B cell (primary cell): ENCODE measurements at regions not wholly inside any gene's neighbourhood (a gene's known extent, or its start where the extent isn't known, plus 50 kb on each side); places are given as distances from the start of the nearest gene placed in this dataset.

Experiments
- ATAC-seq: fragments of 200-7000 bp; cut with Tn5 transposase; one replicate; pipeline ENCODE4 v1.10.0; 2021; ENCODE audit warnings: low read depth, mild to moderate bottlenecking, moderate number of reproducible peaks, moderate library complexity
- CTCF ChIA-PET: fragments of 350-600 bp; sonication (Branson Sonifier 250); formaldehyde crosslinking; loops from one replicate; lab custom pipeline; 2021; ENCODE audit warnings: antibody characterized with exemption, inconsistent platforms; lab: Charles Lee
- POLR2A ChIA-PET: fragments of 350-600 bp; sonication (Branson Sonifier 250); formaldehyde crosslinking; loops from one replicate; lab custom pipeline; 2021; ENCODE audit warnings: antibody characterized with exemption; lab: Charles Lee
- DNase-seq: peaks from one replicate; pipeline ENCODE4 v3.0.0; 2013
- H2AFZ ChIP-seq: 2 replicates; pipeline ENCODE4 v1.6.1; 2012; ENCODE audit warnings: mild to moderate bottlenecking, low read depth, low read length; ENCODE audit not compliant: insufficient read depth, poor library complexity, severe bottlenecking
- H3K27ac ChIP-seq, 2 donors: 1 replicate in 1 of 2; 2 replicates in 1 of 2; pipeline ENCODE4 v1.5.1; 2012 to 2013; ENCODE audit warnings: low read length in 2 of 2, mild to moderate bottlenecking in 2 of 2, moderate library complexity in 1 of 2
- H3K27me3 ChIP-seq, 4 experiments: fragments of 200-600 bp in 1 of 4; sonication (generic) in 1 of 4; replicated peaks in 1 of 4; 1 replicate in 2 of 4; 2 replicates in 2 of 4; pipeline versions ENCODE4 v1.6.1 to v1.7.0; 2013 to 2016; ENCODE audit warnings: low read length in 3 of 4, mild to moderate bottlenecking in 2 of 4, mixed read lengths in 1 of 4, moderate library complexity in 1 of 4; ENCODE audit not compliant: insufficient read depth in 4 of 4, control insufficient read depth in 3 of 4; ENCODE audit errors: control extremely low read depth in 1 of 4
- H3K36me3 ChIP-seq, 2 experiments: replicated peaks in 1 of 2; 1 replicate in 1 of 2; 2 replicates in 1 of 2; pipeline versions ENCODE4 v1.6.1 to v1.7.1; 2013; ENCODE audit warnings: low read length in 1 of 2; ENCODE audit not compliant: insufficient read depth in 2 of 2, control insufficient read depth in 1 of 2; ENCODE audit errors: control extremely low read depth in 1 of 2, extremely low read depth in 1 of 2
- H3K4me1 ChIP-seq, 2 donors: fragments of 200-600 bp in 1 of 2; sonication (generic) in 1 of 2; 1 replicate in 1 of 2; 2 replicates in 1 of 2; pipeline versions ENCODE4 v1.5.1 to v1.6.1; 2013 to 2017; ENCODE audit warnings: low read length in 2 of 2; ENCODE audit not compliant: control insufficient read depth in 2 of 2, insufficient read depth in 2 of 2
- H3K4me2 ChIP-seq: replicated peaks from 2 replicates; pipeline ENCODE3; 2012; ENCODE audit warnings: mild to moderate bottlenecking, low read depth, low read length; ENCODE audit not compliant: poor library complexity, severe bottlenecking
- H3K4me3 ChIP-seq, 5 experiments: fragments of 200-600 bp in 1 of 5; sonication (generic) in 1 of 5; 1 replicate in 3 of 5; 2 replicates in 2 of 5; pipeline versions ENCODE4 v1.5.1 to v1.7.0; 2011 to 2016; ENCODE audit warnings: low read length in 4 of 5, mild to moderate bottlenecking in 4 of 5, low read depth in 2 of 5, control low read depth in 1 of 5, moderate library complexity in 1 of 5; ENCODE audit not compliant: insufficient read depth in 1 of 5; ENCODE audit errors: control extremely low read depth in 1 of 5, extremely low read depth in 1 of 5
- H3K79me2 ChIP-seq: fragments of 200-600 bp; sonication (generic); one replicate; pipeline ENCODE4 v1.6.0; 2016; ENCODE audit warnings: low read length; ENCODE audit not compliant: control insufficient read depth, insufficient read depth
- H3K9ac ChIP-seq: fragments of 200-600 bp; sonication (generic); 2 replicates; pipeline ENCODE4 v1.6.1; 2017; ENCODE audit warnings: mild to moderate bottlenecking, low read length, moderate library complexity
- H3K9me3 ChIP-seq, 3 donors: one replicate each; pipeline versions ENCODE4 v1.6.1 to v1.7.1; 2013; ENCODE audit warnings: low read length in 2 of 3; ENCODE audit not compliant: control insufficient read depth in 2 of 3, insufficient read depth in 1 of 3; ENCODE audit errors: control extremely low read depth in 1 of 3
- H4K20me1 ChIP-seq: 2 replicates; pipeline ENCODE4 v1.6.0; 2012; ENCODE audit warnings: mild to moderate bottlenecking, low read length; ENCODE audit not compliant: insufficient read depth, control insufficient read depth, poor library complexity, severe bottlenecking
- H3K27ac Mint-ChIP-seq: one replicate; pipeline ENCODE4 v1.8.0; 2021; ENCODE audit warnings: mixed read lengths
- H3K27me3 Mint-ChIP-seq: one replicate; pipeline ENCODE4 v1.8.0; 2021; ENCODE audit warnings: mixed read lengths
- H3K4me1 Mint-ChIP-seq: one replicate; pipeline ENCODE4 v1.8.0; 2021; ENCODE audit warnings: mixed read lengths
- H3K4me3 Mint-ChIP-seq: one replicate; pipeline ENCODE4 v1.8.0; 2021; ENCODE audit warnings: mixed read lengths
- H3K9me3 Mint-ChIP-seq: one replicate; pipeline ENCODE4 v1.8.0; 2022; ENCODE audit warnings: mixed read lengths; ENCODE audit not compliant: insufficient read depth
- EZH2 ChIP-seq: IDR thresholded peaks from 2 replicates; pipeline ENCODE4 v1.6.1; 2012; ENCODE audit warnings: borderline replicate concordance, low read depth, mild to moderate bottlenecking, moderate library complexity, low read length; ENCODE audit not compliant: insufficient read depth, poor library complexity, severe bottlenecking
- WGBS: methylation state at CpG from one replicate; pipeline ENCODE4 v1.1.5; 2013; ENCODE audit warnings: missing lambda C conversion rate; ENCODE audit not compliant: insufficient coverage; 5-methylcytosine and 5-hydroxymethylcytosine counted together
- intact Hi-C: fragments of 100-400 bp; cut with micrococcal nuclease; formaldehyde crosslinking; loops from one replicate; pipeline ENCODE4 v1.10.0; 2022
- TF ChIP-seq, protein P1 (sequence below): fragments of 200-600 bp; IDR thresholded peaks from one replicate; pipeline ENCODE4 v1.8.0; 2022; ENCODE audit warnings: antibody characterized with exemption, mild to moderate bottlenecking

DNA sequence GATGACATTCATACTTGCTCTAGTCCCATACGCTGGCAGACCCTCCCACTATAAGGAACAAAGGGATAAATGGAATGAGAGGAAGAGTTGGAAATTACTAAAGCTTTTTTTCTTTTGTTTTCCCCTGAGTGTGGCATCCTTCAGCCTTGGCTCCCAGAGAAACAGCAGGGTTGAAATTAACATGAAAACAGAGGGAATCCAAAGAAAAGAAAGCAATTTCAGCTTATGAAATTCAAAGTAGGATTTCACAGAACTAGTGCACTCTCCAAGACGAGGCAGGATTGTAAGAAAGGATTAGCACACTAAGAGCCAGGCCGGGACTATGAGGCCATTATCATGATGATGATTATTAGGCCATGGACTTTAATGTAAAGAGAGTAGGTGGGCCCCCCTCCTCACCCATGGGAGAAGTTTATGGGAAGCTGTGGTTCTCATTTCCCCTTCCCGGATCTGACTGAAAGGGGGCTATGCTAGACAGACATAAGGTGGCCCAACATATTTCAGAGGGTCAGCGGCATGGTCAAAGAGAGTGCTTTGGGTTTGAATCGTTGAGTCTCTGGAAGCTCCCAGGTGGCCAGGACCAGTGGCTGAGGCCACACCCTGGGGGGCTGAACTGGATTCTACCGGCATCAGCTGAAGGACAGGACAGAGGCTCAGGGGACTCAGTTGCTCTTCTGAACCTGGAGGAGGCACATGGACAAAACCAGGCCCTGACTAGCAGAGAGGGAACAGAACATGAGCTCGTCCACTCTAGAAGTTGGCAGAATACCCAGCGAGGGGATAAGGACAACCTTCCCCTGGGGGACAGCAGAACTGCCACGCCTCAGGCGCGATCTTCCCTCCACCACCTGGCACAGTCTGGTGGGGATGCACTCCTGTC lies 100.1 kb upstream of the ARL4C start:
- H3K9me3 ChIP-seq, result no peaks in the 10 kb centered on the region
- Mint-ChIP-seq H3K27ac (no peak overlapping the region), H3K27me3 (peaks cover 2% of the 10 kb centered on the region), H3K9me3 (no peaks in the 10 kb centered on the region), H3K4me3 (no peak overlapping the region), H3K4me1 (no peaks in the 10 kb centered on the region)
- ChIA-PET CTCF (no interaction called here), POLR2A (no interaction called here)
- no peaks in the 10 kb centered on the region for H4K20me1 ChIP-seq
- no peaks in the 10 kb centered on the region for H3K36me3 ChIP-seq
- DNase-seq (no peak), ATAC-seq (no peak)
- no peak overlapping the region for H3K4me3 ChIP-seq
- no peak overlapping the region for H3K27ac ChIP-seq
- H3K27me3 ChIP-seq, result no peaks in the 10 kb centered on the region
- intact Hi-C loops, result no loop called here
- no peak overlapping the region for H2AFZ ChIP-seq
- no peak overlapping the region for H3K9ac ChIP-seq
- TF ChIP-seq EZH2, result no peak
- H3K4me1 ChIP-seq, result no peaks in the 10 kb centered on the region
- H3K79me2 ChIP-seq, result no peaks in the 10 kb centered on the region
- whole genome bisulfite sequencing, result 88% methylated on average over 6 of the region's 12 CpGs
- H3K4me2 ChIP-seq, result no peak overlapping the region

DNA sequence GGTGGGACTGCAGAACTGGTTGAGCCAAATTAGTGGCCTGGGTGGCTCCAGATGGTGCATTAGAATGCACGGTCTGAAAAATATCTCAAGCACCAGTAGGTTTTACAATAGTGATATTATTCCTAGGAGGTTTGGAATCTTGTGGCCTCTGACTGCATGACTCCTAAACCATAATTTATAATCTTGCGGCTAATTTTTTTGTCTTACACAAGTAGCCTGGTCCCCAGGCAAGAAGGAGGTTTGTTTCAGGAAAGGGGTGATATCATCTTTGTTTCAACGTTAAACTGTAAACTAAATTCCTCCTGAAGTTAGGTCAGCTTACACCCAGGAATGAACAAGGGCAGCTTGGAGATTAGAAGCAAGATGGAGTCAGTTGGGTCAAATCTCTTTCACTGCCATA lies 98.9 kb upstream of the ARL4C start:
- Mint-ChIP-seq H3K4me3 (no peak overlapping the region), H3K4me1 (no peaks in the 10 kb centered on the region), H3K27ac (no peak overlapping the region), H3K9me3 (no peaks in the 10 kb centered on the region), H3K27me3 (peaks cover 2% of the 10 kb centered on the region)
- ChIA-PET CTCF (no interaction called here), POLR2A (no interaction called here)
- Histone ChIP-seq H3K79me2 (no peaks in the 10 kb centered on the region), H3K36me3 (no peaks in the 10 kb centered on the region), H3K27me3 (no peaks in the 10 kb centered on the region), H3K9me3 (no peaks in the 10 kb centered on the region), H3K4me1 (no peaks in the 10 kb centered on the region), H4K20me1 (no peaks in the 10 kb centered on the region), H3K4me2 (no peak overlapping the region), H3K27ac (no peak overlapping the region), H3K4me3 (no peak overlapping the region), H2AFZ (no peak overlapping the region), H3K9ac (no peak overlapping the region)
- intact Hi-C loops, result no loop called here
- TF ChIP-seq, protein P1, sequence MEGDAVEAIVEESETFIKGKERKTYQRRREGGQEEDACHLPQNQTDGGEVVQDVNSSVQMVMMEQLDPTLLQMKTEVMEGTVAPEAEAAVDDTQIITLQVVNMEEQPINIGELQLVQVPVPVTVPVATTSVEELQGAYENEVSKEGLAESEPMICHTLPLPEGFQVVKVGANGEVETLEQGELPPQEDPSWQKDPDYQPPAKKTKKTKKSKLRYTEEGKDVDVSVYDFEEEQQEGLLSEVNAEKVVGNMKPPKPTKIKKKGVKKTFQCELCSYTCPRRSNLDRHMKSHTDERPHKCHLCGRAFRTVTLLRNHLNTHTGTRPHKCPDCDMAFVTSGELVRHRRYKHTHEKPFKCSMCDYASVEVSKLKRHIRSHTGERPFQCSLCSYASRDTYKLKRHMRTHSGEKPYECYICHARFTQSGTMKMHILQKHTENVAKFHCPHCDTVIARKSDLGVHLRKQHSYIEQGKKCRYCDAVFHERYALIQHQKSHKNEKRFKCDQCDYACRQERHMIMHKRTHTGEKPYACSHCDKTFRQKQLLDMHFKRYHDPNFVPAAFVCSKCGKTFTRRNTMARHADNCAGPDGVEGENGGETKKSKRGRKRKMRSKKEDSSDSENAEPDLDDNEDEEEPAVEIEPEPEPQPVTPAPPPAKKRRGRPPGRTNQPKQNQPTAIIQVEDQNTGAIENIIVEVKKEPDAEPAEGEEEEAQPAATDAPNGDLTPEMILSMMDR, result no peak
- DNase-seq (no peak), ATAC-seq (no peak)
- whole genome bisulfite sequencing, result no CpG with 5 or more reads among the region's 3 CpGs
